K562 (cell line): ENCODE measurements at regions not wholly inside any gene's neighbourhood (a gene's known extent, or its start where the extent isn't known, plus 50 kb on each side); places are given as distances from the start of the nearest gene placed in this dataset.

ENCODE experiments used
- CREBBP ChIP-seq: IDR thresholded peaks from one replicate; pipeline ENCODE4 v1.6.1; 2012; ENCODE audit warnings: low read depth, mild to moderate bottlenecking, control low read depth, inconsistent platforms, low read length
- HMGN3 ChIP-seq: IDR thresholded peaks from 2 replicates; pipeline ENCODE4 v1.6.1; 2011; ENCODE audit warnings: borderline replicate concordance, low read depth, mild to moderate bottlenecking, mixed read lengths, low read length; ENCODE audit not compliant: insufficient read length; ENCODE audit errors: extremely low read depth
- MCM3 ChIP-seq: fragments of 450-650 bp; IDR thresholded peaks from 2 replicates; pipeline ENCODE4 v1.6.1; 2016
- MIER1 ChIP-seq: fragments of 450-650 bp; IDR thresholded peaks from 2 replicates; pipeline ENCODE4 v1.6.1; 2016; ENCODE audit warnings: antibody characterized with exemption, mild to moderate bottlenecking, low read depth
- NFXL1 ChIP-seq: fragments of 450-650 bp; formaldehyde crosslinking; IDR thresholded peaks from 2 replicates; pipeline ENCODE4 v1.4.0; 2021; ENCODE audit warnings: mild to moderate bottlenecking
- PTRF ChIP-seq: fragments of 450-650 bp; IDR thresholded peaks from 2 replicates; pipeline ENCODE4 v1.6.1; 2016; ENCODE audit warnings: mild to moderate bottlenecking, missing genetic modification characterization, missing compliant biosample characterization
- RAD51 ChIP-seq: fragments of 450-650 bp; IDR thresholded peaks from 2 replicates; pipeline ENCODE4 v1.7.1; 2016; ENCODE audit warnings: low read depth, mild to moderate bottlenecking, borderline replicate concordance
- ZNF384 ChIP-seq: IDR thresholded peaks from 2 replicates; pipeline ENCODE4 v1.6.1; 2012; ENCODE audit warnings: low read depth, low read length, improper control_type of control experiment
- TF ChIP-seq, protein P1 (sequence below): sonication (generic); formaldehyde crosslinking; IDR thresholded peaks from 2 replicates; pipeline ENCODE4 v1.8.0; 2022; ENCODE audit warnings: missing genetic modification reagents, mild to moderate bottlenecking, moderate library complexity, borderline replicate concordance
- TF ChIP-seq, protein P2 (sequence below): fragments of 450-650 bp; IDR thresholded peaks from 2 replicates; pipeline ENCODE4 v1.6.1; 2017; ENCODE audit warnings: antibody characterized with exemption
- TF ChIP-seq, protein P3 (sequence below): fragments of 450-650 bp; IDR thresholded peaks from 2 replicates; pipeline ENCODE4 v1.6.1; 2014; ENCODE audit warnings: low read depth, mild to moderate bottlenecking, moderate library complexity, borderline replicate concordance

DNA sequence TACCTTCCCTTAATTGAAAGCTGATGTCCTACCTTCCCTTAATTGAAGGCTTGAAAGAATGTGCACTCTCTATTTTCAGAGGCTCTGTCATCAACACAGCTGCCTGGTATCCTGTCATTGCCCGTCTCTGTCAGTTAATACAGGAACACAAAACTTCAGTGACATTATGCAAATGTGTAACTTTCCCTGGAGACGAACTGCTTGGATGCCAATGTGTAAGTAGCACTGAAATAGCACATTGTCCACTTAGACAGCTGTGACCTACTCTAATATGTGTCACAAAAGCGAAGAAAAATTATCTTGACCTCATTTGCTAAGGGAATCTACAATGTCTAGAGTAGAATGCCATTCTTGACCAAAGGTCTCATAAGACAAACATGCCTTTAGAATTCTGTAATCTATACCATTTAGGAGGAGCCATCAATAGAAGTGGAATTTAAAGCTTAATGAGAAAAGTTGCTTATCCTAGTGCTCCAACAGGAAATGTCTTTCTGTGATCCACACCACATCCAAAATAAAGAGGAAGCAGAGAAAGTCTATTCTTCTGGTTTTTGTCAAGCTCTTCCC, 138.1 kb downstream of the BARD1 start (continued):
- TF ChIP-seq, protein P1, sequence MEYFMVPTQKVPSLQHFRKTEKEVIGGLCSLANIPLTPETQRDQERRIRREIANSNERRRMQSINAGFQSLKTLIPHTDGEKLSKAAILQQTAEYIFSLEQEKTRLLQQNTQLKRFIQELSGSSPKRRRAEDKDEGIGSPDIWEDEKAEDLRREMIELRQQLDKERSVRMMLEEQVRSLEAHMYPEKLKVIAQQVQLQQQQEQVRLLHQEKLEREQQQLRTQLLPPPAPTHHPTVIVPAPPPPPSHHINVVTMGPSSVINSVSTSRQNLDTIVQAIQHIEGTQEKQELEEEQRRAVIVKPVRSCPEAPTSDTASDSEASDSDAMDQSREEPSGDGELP (CRISPR knock-in tag) = no peak
- TF ChIP-seq, protein P2, sequence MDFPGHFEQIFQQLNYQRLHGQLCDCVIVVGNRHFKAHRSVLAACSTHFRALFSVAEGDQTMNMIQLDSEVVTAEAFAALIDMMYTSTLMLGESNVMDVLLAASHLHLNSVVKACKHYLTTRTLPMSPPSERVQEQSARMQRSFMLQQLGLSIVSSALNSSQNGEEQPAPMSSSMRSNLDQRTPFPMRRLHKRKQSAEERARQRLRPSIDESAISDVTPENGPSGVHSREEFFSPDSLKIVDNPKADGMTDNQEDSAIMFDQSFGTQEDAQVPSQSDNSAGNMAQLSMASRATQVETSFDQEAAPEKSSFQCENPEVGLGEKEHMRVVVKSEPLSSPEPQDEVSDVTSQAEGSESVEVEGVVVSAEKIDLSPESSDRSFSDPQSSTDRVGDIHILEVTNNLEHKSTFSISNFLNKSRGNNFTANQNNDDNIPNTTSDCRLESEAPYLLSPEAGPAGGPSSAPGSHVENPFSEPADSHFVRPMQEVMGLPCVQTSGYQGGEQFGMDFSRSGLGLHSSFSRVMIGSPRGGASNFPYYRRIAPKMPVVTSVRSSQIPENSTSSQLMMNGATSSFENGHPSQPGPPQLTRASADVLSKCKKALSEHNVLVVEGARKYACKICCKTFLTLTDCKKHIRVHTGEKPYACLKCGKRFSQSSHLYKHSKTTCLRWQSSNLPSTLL = no peak
- no peak for TF ChIP-seq CREBBP
- no peak for TF ChIP-seq MIER1
- no peak for TF ChIP-seq ZNF384
- TF ChIP-seq, protein P3, sequence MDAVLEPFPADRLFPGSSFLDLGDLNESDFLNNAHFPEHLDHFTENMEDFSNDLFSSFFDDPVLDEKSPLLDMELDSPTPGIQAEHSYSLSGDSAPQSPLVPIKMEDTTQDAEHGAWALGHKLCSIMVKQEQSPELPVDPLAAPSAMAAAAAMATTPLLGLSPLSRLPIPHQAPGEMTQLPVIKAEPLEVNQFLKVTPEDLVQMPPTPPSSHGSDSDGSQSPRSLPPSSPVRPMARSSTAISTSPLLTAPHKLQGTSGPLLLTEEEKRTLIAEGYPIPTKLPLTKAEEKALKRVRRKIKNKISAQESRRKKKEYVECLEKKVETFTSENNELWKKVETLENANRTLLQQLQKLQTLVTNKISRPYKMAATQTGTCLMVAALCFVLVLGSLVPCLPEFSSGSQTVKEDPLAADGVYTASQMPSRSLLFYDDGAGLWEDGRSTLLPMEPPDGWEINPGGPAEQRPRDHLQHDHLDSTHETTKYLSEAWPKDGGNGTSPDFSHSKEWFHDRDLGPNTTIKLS = no peak
- TF ChIP-seq NFXL1 (CRISPR knock-in tag) = no peak
- no peak for TF ChIP-seq HMGN3
- no peak for TF ChIP-seq MCM3
- no peak for TF ChIP-seq PTRF (tag)
- no peak for TF ChIP-seq RAD51
